HPDE6-E6E7 (cell line): ENCODE measurements at regions not wholly inside any gene's neighbourhood (a gene's known extent, or its start where the extent isn't known, plus 50 kb on each side); places are given as distances from the start of the nearest gene placed in this dataset.

Source experiments
- DNase-seq: peaks from one replicate; pipeline ENCODE4 v3.0.0; 2011; ENCODE audit warnings: missing footprints; ENCODE audit errors: extremely low spot score

- no peak for DNase-seq
Measured at GRCh38 chr11:45554230-45554967, 111.0 kb downstream of the CHST1 start.

GRCh38 chr11:45553383-45553936 is 112.0 kb downstream of the CHST1 start:
- no peak for DNase-seq

- DNase-seq, result no peak
Measured at GRCh38 chr11:45551191-45551713, 114.2 kb downstream of the CHST1 start.

- DNase-seq, result no peak
Measured at GRCh38 chr11:45549257-45549656, 116.2 kb downstream of the CHST1 start.

- no peak for DNase-seq
Measured at GRCh38 chr11:45546366-45546765, 119.1 kb downstream of the CHST1 start.

GRCh38 chr11:45544826-45545225 is 120.6 kb downstream of the CHST1 start:
- no peak for DNase-seq

GRCh38 chr11:45543808-45544422 is 121.5 kb downstream of the CHST1 start:
- DNase-seq, result no peak

- no peak for DNase-seq
Measured at GRCh38 chr11:45543081-45543480, 122.3 kb downstream of the CHST1 start.

- no peak for DNase-seq
Measured at GRCh38 chr11:45541693-45542434, 123.6 kb downstream of the CHST1 start.

- DNase-seq, result no peak
Measured at GRCh38 chr11:45538939-45539338, 126.5 kb downstream of the CHST1 start.

- no peak for DNase-seq
Measured at GRCh38 chr11:45538363-45538762, 127.1 kb downstream of the CHST1 start.

GRCh38 chr11:45537614-45538013 is 127.8 kb downstream of the CHST1 start:
- DNase-seq, result no peak

GRCh38 chr11:45535033-45535432 is 130.4 kb downstream of the CHST1 start:
- DNase-seq, result no peak

- DNase-seq, result no peak
Measured at GRCh38 chr11:45534132-45534531, 131.3 kb downstream of the CHST1 start.

GRCh38 chr11:45532546-45532945 is 132.9 kb downstream of the CHST1 start:
- no peak for DNase-seq

- no peak for DNase-seq
Measured at GRCh38 chr11:45530776-45531175, 134.6 kb downstream of the CHST1 start.

GRCh38 chr11:45530111-45530510 is 135.3 kb downstream of the CHST1 start:
- DNase-seq, result no peak

GRCh38 chr11:45528435-45528834 is 137.0 kb downstream of the CHST1 start:
- no peak for DNase-seq

- no peak for DNase-seq
Measured at GRCh38 chr11:45527898-45528297, 137.5 kb downstream of the CHST1 start.

- DNase-seq, result no peak
Measured at GRCh38 chr11:45525393-45525792, 140.0 kb downstream of the CHST1 start.

- DNase-seq, result no peak
Measured at GRCh38 chr11:45523760-45524159, 141.7 kb downstream of the CHST1 start.

GRCh38 chr11:45518833-45519535 is 146.4 kb downstream of the CHST1 start:
- no peak for DNase-seq
